ENCODE measurements at regions not wholly inside any gene's neighbourhood (a gene's known extent, or its start where the extent isn't known, plus 50 kb on each side); places are given as distances from the start of the nearest gene placed in this dataset.

- TF ChIP-seq, protein P1, sequence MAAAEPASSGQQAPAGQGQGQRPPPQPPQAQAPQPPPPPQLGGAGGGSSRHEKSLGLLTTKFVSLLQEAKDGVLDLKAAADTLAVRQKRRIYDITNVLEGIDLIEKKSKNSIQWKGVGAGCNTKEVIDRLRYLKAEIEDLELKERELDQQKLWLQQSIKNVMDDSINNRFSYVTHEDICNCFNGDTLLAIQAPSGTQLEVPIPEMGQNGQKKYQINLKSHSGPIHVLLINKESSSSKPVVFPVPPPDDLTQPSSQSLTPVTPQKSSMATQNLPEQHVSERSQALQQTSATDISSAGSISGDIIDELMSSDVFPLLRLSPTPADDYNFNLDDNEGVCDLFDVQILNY (CRISPR knock-in tag; IDR thresholded peaks at IDR 0.05) = no peak
- TF ChIP-seq GTF2I (CRISPR knock-in tag; conservative IDR thresholded peaks at IDR 0.05) (no peak), ATF3 (CRISPR knock-in tag; conservative IDR thresholded peaks at IDR 0.05) (no peak), AR (CRISPR knock-in tag; IDR thresholded peaks at IDR 0.05) (no peak), MYBL2 (CRISPR knock-in tag; IDR thresholded peaks at IDR 0.05) (no peak)
- TF ChIP-seq, protein P2, sequence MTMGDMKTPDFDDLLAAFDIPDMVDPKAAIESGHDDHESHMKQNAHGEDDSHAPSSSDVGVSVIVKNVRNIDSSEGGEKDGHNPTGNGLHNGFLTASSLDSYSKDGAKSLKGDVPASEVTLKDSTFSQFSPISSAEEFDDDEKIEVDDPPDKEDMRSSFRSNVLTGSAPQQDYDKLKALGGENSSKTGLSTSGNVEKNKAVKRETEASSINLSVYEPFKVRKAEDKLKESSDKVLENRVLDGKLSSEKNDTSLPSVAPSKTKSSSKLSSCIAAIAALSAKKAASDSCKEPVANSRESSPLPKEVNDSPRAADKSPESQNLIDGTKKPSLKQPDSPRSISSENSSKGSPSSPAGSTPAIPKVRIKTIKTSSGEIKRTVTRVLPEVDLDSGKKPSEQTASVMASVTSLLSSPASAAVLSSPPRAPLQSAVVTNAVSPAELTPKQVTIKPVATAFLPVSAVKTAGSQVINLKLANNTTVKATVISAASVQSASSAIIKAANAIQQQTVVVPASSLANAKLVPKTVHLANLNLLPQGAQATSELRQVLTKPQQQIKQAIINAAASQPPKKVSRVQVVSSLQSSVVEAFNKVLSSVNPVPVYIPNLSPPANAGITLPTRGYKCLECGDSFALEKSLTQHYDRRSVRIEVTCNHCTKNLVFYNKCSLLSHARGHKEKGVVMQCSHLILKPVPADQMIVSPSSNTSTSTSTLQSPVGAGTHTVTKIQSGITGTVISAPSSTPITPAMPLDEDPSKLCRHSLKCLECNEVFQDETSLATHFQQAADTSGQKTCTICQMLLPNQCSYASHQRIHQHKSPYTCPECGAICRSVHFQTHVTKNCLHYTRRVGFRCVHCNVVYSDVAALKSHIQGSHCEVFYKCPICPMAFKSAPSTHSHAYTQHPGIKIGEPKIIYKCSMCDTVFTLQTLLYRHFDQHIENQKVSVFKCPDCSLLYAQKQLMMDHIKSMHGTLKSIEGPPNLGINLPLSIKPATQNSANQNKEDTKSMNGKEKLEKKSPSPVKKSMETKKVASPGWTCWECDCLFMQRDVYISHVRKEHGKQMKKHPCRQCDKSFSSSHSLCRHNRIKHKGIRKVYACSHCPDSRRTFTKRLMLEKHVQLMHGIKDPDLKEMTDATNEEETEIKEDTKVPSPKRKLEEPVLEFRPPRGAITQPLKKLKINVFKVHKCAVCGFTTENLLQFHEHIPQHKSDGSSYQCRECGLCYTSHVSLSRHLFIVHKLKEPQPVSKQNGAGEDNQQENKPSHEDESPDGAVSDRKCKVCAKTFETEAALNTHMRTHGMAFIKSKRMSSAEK (CRISPR knock-in tag; IDR thresholded peaks at IDR 0.05; ENCODE audit: borderline replicate concordance) = no peak
These were observed 236.2 kb upstream of the WWC1 start (continued) for GRCh38 chr5:168055141-168055683.

GRCh38 chr5:168055961-168056360 lies 235.5 kb upstream of the WWC1 start:
- no peaks in the 10 kb centered on the region for H3K4me1 Mint-ChIP-seq
- H3K9me3 Mint-ChIP-seq = peaks cover 19% of the 10 kb centered on the region
- ChIA-PET CTCF (interaction anchor here (1.4 kb wide), 1 partner anchor 8 kb away, joined by 4 read pairs; no protein-coding TSS in a partner anchor), POLR2A (no interaction called here)
- no peak overlapping the region for H3K4me3 Mint-ChIP-seq
- TF ChIP-seq NFATC4 (CRISPR knock-in tag; IDR thresholded peaks at IDR 0.05) (no peak), JUN (CRISPR knock-in tag; IDR thresholded peaks at IDR 0.05) (no peak), TP53 (CRISPR knock-in tag; IDR thresholded peaks at IDR 0.05) (no peak), SMAD3 (CRISPR knock-in tag; IDR thresholded peaks at IDR 0.05; ENCODE audit: borderline replicate concordance) (no peak), ZNF121 (CRISPR knock-in tag; IDR thresholded peaks at IDR 0.05) (no peak), SOX15 (CRISPR knock-in tag; IDR thresholded peaks at IDR 0.05) (no peak), MYBL2 (CRISPR knock-in tag; IDR thresholded peaks at IDR 0.05) (no peak), FOXP1 (CRISPR knock-in tag; IDR thresholded peaks at IDR 0.05; ENCODE audit: borderline replicate concordance) (no peak), USF1 (CRISPR knock-in tag; IDR thresholded peaks at IDR 0.05) (no peak)
- TF ChIP-seq, protein P3, sequence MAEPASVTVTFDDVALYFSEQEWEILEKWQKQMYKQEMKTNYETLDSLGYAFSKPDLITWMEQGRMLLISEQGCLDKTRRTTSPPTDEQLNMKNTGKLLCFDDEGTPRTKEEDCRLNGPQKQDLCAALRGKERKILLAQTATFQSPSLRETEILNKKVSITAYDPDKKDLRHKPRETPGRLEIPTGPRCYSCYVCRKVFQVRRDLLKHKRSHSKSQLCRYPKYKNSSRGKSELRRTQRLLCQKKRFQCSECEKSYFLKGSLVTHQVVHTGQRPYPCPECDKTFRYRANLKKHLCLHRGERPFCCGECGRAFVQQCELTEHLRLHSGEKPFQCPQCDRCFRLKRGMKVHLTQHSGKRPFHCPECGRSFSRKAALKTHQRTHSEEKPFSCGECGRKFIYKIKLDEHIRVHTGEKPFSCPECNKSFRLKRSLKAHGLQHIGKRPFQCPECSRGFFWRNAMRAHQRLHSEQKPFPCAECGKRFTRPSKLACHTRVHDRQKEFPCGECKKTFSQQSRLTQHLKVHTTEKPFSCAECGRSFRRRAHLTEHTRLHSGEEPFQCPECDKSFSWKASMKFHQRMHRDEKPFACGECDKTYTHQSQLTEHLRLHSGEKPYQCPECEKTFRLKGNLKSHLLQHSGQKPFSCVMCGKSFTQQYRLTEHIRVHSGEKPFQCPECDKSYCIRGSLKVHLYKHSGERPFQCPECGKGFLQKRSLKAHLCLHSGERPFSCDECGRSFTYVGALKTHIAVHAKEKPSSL (CRISPR knock-in tag; conservative IDR thresholded peaks at IDR 0.05) = no peak
- TF ChIP-seq, protein P4, sequence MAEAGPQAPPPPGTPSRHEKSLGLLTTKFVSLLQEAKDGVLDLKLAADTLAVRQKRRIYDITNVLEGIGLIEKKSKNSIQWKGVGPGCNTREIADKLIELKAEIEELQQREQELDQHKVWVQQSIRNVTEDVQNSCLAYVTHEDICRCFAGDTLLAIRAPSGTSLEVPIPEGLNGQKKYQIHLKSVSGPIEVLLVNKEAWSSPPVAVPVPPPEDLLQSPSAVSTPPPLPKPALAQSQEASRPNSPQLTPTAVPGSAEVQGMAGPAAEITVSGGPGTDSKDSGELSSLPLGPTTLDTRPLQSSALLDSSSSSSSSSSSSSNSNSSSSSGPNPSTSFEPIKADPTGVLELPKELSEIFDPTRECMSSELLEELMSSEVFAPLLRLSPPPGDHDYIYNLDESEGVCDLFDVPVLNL (CRISPR knock-in tag; IDR thresholded peaks at IDR 0.05; ENCODE audit: borderline replicate concordance, low read depth) = no peak
- TF ChIP-seq, protein P5, sequence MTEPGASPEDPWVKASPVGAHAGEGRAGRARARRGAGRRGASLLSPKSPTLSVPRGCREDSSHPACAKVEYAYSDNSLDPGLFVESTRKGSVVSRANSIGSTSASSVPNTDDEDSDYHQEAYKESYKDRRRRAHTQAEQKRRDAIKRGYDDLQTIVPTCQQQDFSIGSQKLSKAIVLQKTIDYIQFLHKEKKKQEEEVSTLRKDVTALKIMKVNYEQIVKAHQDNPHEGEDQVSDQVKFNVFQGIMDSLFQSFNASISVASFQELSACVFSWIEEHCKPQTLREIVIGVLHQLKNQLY (CRISPR knock-in tag; IDR thresholded peaks at IDR 0.05) = no peak
- no peaks in the 10 kb centered on the region for H3K27me3 Mint-ChIP-seq (ENCODE audit: low read depth)
- H3K36me3 Mint-ChIP-seq = peaks cover 5% of the 10 kb centered on the region
- H3K27ac Mint-ChIP-seq = no peak overlapping the region
- ATAC-seq (no peak), DNase-seq (ENCODE audit: low spot score) (no peak)
